RPMI7951 (cell line): ENCODE measurements at regions not wholly inside any gene's neighbourhood (a gene's known extent, or its start where the extent isn't known, plus 50 kb on each side); places are given as distances from the start of the nearest gene placed in this dataset.
"Not testable (repeated sequence)": the region's sequence is repeated elsewhere in the genome, so short reads cannot be mapped to it uniquely, and the experiment has no call there.

Source experiments
- DNase-seq: peaks from one replicate; pipeline ENCODE4 v3.0.0-alpha.2; 2012; ENCODE audit warnings: low read depth

DNA sequence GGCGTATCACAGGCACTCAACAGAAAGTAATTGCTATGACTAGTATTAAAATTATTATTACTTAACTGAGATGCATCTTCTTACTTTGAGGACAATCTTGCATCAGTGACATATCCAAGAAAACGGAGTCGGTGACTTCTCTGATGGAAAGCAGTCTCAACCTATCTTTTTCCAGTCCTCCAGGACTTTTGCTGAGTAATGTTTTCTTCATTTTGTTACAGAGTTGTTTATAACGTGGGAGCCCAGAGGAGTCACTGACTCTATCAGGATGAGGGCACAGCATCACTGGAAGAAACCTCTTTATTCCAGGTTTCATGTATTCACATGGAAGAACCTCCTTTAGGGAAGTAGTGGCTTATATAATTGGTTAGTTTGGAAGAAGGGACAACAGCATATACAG lies 51.5 kb upstream of the MELK start:
- no peak for DNase-seq

GRCh38 chr9:36517131-36517530 lies 55.6 kb upstream of the MELK start:
- no peak for DNase-seq

- DNase-seq: no peak
Measured at GRCh38 chr9:36504156-36504555, 68.5 kb upstream of the MELK start.

DNA sequence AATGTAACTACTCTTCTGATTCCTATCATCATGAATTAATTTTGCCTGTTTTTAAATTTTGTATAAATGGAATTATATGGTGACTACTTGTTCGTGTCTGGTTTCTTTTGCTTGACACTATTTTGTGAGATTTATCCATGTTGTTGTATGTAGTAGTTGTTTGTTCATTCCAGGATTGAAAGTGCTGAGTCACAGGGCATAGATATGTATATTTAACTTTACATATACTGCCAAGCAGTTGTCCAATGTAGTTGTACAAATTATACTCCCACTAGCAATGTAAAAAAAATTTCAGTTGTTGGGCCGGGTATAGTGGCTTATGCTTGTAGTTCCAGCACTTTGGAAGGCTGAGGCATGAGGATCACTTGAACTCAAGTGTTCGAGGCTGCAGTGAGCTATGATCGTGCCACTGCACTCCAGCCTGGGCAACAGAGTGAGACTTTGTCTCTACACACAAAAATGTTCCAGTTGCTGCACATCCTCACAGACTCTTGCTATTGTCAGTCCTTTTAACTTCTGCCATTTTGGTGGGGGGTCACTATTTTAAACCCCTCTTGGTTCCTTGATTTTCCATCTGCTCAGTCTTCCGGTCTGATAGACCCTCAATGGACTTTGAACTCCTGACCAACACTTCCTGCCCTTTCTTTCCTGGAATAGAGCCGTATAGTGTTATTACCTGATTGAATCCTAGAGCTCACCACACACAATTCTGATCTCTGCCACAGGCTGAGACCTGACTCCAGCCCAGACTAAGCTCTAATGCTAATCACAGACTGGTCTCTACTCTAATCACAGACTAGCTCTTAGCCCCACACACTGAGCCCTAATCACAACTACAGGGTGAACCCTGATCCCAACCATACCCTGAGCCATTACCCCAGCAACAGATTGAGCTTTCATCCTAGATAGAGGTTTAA lies 69.3 kb upstream of the MELK start:
- DNase-seq: no peak

DNA sequence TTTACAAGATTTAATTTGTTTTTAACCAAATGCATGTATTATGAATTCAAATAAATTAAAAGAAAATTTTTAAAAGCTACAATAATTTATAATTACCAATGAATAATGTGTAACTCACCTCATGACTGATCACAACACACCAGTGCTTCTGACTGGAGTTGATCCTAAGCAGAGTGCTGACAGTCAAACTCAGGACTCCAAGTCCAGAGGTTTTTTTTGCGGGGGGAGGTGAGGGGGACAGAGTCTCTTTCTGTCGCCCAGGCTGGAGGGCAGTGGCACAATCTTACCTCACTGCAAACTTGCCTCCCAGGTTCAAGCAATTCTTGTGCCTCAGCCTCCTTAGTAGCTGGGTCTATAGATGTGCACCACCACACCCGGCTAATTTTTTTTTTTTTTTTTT lies 71.0 kb upstream of the MELK start:
- no peak for DNase-seq

GRCh38 chr9:36500931-36501330 lies 71.8 kb upstream of the MELK start:
- DNase-seq: not testable (repeated sequence)

DNA sequence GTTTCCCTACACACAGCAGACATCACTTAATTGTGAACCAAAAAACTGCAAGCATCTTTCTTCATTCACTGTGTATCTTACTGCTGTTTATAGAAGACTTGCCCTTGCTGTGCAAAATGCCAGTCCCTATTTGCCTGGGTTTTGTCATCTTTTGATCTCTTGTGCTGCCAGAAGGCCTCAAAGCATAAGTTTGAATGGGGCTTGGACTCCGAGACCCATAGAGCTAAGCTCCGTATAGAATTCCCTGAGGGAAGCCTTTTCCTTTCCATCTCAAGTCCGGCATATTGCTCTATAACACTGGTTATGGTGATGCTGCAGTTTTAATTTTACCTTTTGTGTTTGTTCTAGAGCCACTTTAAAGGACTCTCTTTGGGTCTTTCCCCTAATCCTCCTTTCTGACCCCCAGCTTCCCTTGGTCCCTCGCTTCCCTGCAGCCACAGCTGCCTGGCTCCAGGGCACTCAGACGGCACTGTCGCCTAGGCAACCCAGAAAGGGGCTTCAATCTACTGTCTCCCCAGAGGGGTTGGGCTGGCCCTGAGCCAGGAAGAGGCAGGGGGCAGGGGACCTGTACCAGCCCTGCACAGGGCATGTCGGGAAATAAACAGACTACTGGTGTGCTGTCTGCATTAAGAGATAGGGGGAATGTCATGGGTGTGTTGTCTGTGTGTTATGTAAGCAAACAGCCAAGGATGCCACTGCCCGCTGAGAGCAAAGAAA lies 73.4 kb upstream of the MELK start:
- DNase-seq: no peak

GRCh38 chr9:36493564-36493963 lies 79.1 kb upstream of the MELK start:
- not testable (repeated sequence) for DNase-seq

GRCh38 chr9:36492865-36493264 lies 79.8 kb upstream of the MELK start:
- no peak for DNase-seq

GRCh38 chr9:36489453-36489852 lies 83.2 kb upstream of the MELK start:
- DNase-seq: no peak

- no peak for DNase-seq
Measured at GRCh38 chr9:36488389-36488756, 84.3 kb upstream of the MELK start.

DNA sequence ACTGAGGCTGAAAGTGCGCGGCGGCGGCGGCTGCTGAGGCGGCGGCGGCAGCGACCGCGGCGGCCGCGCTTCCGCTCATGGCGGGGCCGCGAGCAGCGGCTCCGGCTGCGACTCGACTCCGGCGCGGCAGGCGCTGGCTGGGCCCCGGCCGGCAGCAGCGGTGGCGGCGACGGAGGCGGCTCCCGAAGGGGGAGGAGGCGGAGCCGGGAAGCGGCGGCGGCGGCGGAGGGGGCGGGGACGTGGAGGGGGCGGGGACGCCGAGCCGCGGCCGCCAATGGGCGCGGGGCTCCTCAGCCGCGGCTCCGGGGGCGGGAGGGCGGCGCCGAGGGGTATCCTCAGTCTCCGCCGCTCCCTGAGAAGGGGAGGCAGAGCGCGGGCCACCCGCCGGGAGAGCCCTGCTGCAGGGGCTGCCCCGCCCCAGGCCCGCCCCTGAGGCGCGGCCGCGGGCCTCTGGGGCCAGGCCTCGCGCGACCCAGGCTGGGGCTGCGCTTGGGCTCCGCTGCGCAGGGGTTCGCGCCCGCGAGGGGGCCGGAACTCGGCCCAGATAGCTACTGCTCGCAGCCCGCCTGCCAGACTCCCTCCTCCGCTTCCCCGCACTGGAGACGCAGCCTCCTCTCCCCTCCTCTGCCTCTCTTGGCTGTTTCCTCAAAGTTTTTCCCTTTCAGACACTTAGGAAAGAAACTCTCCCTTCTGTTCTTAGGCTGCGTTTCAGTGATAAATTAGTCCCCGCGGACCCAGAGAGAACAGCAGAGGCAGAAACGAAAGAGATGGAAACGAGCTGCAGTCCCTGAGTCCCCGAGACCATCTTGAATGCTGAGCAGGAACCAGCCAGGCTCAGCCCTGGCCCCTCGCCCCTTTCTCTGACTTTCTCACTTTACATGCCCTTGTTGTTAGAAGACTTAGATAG lies 85.0 kb upstream of the MELK start:
- peak; percentile 90 for DNase-seq

- peak; percentile 31 for DNase-seq
Measured at GRCh38 chr9:36486933-36487481, 85.7 kb upstream of the MELK start.

DNA sequence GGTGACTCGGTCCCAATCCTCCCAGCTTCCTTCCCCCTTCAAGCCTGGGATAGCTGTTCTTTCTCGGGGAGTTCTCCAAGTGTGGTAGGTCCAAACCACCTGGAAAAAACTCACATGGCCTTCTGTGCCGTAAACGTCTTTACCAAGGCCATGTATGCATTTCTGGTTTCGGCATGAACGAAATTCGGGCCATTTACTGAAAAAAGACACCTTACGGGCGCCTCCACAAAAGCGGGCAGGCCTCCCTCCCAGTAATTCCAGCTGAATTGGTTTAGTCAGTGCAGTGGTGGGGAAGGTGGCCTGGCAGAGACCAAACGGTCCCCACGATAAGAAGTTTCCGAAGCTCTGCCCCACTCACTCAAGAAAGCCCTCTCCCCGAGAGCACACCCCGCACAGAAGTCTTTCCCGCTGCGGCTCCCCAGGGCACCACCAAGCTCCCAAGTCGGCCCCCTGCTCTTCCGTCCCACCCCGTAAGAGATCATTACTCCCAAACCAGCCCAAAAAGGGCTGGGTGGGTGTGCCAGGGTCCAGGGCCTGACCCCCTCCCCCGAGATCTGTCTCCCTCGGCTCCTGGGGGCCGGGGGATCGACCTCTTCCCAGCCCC lies 86.3 kb upstream of the MELK start:
- peak; percentile 26 for DNase-seq

DNA sequence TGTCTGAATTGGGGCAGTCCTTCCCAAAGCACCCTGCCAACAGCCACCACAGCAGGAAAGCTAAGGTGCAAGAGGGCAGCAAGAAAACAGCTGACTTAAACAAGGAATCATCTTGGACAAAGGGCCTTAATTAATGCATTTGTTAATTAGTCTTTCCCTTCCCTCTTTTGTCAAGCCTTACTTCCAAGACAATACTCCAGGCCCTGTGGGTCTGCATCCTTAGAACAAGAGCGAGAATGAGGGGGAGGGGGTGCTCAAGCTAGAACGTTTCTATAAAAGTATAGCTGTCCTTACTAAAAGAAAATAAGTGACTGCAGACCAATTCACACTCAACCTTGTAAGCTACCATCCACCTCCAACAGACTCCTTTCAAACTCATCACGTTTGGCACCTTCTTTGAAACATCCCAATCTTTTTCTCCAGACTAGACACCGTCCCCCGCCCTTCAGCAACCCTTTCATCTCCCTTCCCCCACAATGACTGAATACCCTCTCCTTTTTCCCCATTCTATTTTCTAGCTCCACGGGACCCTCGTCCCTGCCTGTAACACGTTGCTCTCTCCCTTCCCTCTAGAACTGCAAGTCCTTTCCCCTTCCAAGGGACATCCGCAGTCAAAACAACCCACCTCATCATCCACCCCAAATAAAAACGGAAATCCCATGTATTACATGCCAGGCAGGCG lies 85.7 kb upstream of the RNF38 start:
- no peak for DNase-seq

DNA sequence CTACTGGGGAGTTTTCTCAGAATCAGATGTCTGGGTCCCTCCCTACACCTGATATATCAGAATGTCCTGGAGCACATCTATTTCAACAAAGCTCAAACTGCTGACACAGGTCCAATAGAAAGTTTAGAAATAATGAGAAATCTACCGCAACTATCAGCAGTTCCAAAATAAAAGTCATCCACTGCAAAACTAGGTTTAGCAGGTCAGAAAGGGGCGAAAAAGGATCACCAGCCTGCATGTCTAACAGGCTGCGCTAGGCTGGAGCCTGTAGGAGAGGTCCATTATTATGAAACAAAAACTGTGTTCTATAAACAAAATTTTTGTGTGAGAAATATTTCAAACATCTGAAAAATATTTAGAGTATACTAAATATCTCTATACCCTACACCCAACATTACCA lies 84.1 kb upstream of the RNF38 start:
- DNase-seq: no peak

- peak; percentile 34 for DNase-seq
Measured at GRCh38 chr9:36479101-36479500, 79.0 kb upstream of the RNF38 start.

DNA sequence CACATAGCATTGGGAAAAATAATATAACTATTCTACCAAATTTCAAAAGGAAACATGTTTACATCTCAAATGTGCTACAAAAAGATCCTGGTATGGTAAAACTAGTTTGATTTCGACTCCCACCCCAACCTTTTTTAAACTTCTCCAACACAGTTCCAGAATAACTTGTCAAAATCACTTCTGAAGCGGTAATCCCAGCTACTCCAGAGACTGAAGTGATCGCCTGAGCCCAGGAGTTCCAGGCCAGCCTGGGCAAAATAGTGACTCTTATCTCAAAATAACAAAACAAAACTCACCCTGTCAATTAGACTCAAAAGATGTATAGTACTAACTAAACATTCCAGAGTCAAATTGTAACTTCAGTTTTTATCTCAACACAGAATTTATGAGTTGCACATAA lies 71.3 kb upstream of the RNF38 start:
- DNase-seq: no peak

DNA sequence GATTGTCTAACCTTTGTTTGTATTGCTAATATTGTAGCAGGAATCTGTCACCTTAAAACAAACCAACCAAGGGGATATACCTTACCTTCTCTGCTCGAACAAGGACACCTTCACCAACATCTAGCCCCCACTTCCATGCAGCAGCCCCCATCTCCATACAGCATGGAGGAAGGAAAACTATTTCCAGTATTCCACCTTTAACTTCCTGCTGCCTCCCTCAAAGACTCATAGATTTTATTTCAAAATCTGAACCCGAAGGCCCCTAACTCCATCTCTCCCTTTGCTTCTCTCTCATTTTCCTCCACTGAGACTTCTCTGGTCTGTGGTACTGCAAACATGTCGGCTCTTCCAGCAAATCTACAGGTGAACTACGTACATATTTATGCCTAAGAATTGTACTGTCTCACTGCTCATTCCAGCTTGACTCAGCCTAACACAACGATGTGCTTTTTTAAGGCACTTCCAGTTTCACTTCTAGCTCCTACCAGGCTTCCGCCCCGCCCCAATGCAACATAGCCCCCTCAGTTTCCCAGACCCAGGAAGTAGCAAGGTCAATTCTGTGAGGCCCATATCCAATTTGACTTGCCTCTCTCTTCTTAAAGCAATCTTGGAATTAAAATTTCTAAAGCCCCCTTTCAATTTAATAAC lies 70.7 kb upstream of the RNF38 start:
- DNase-seq: peak; percentile 79

GRCh38 chr9:36463467-36463866 lies 63.4 kb upstream of the RNF38 start:
- no peak for DNase-seq
